Activated naive CD8-positive, alpha-beta T cell treated with anti-CD3 and anti-CD28 coated beads for 36 hours (primary cell): ENCODE measurements at regions not wholly inside any gene's neighbourhood (a gene's known extent, or its start where the extent isn't known, plus 50 kb on each side); places are given as distances from the start of the nearest gene placed in this dataset.
"Not testable (repeated sequence)": the region's sequence is repeated elsewhere in the genome, so short reads cannot be mapped to it uniquely, and the experiment has no call there.

ENCODE experiments used
- DNase-seq: peaks from one replicate; pipeline ENCODE4 v3.0.0; 2021
- H3K27ac Mint-ChIP-seq: one replicate; pipeline ENCODE4 v1.8.0; 2022; ENCODE audit warnings: mild to moderate bottlenecking, moderate library complexity, mixed read lengths
- H3K27me3 Mint-ChIP-seq: one replicate; pipeline ENCODE4 v1.8.0; 2022; ENCODE audit warnings: mild to moderate bottlenecking, mixed read lengths
- H3K36me3 Mint-ChIP-seq: one replicate; pipeline ENCODE4 v1.8.0; 2021; ENCODE audit warnings: mild to moderate bottlenecking, mixed read lengths
- H3K4me1 Mint-ChIP-seq: one replicate; pipeline ENCODE4 v1.8.0; 2021; ENCODE audit warnings: mixed read lengths
- H3K4me3 Mint-ChIP-seq: one replicate; pipeline ENCODE4 v1.8.0; 2022; ENCODE audit warnings: mild to moderate bottlenecking, moderate library complexity, mixed read lengths
- H3K9me3 Mint-ChIP-seq: one replicate; pipeline ENCODE4 v1.8.0; 2022; ENCODE audit warnings: mixed read lengths

DNA sequence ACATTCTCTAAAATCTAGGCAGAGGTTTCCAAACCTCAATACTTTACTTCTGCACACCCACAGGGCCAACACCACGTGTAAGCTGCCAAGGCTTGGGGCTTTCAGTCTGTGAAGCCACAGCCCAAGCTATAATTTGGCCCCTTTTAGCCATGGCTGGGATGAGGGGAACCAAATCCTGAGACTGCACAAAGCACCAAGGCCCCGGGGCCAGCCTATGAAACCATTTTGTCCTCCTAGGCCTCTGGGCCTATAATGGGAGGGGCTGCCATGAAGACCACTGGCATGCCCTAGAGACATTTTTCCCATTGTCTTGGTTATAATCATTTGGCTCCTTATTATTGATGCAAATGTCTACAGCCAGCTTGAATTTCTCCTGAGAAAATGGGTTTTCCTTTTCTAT lies 513.0 kb upstream of the ADGRB3 start:
- H3K27ac Mint-ChIP-seq: no peak overlapping the region
- no peaks in the 10 kb centered on the region for H3K36me3 Mint-ChIP-seq
- H3K4me1 Mint-ChIP-seq: no peaks in the 10 kb centered on the region
- no peak overlapping the region for H3K4me3 Mint-ChIP-seq
- no peak for DNase-seq
- H3K27me3 Mint-ChIP-seq: no peaks in the 10 kb centered on the region
- peaks cover 15% of the 10 kb centered on the region for H3K9me3 Mint-ChIP-seq

DNA sequence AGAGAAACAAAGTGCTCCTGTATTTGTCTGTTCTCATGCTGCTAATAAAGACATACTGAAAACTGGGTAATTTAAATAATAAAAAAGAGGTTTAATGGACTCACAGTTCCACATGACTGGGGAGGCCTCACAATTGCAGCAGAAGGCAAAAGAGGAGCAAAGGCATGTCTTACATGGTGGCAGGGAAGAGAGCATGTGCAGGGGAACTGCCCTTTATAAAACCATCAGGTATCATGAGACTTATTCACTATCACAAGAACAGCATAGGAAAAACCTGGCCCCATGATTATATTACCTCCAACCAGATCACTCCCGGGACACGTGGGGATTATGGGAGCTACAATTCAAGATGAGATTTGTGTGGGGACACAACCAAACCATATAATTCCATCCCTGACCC lies 514.1 kb upstream of the ADGRB3 start:
- not testable (repeated sequence) for H3K27ac Mint-ChIP-seq, H3K36me3 Mint-ChIP-seq, DNase-seq, H3K4me3 Mint-ChIP-seq, H3K27me3 Mint-ChIP-seq, H3K4me1 Mint-ChIP-seq
- H3K9me3 Mint-ChIP-seq: peaks cover 15% of the 10 kb centered on the region

DNA sequence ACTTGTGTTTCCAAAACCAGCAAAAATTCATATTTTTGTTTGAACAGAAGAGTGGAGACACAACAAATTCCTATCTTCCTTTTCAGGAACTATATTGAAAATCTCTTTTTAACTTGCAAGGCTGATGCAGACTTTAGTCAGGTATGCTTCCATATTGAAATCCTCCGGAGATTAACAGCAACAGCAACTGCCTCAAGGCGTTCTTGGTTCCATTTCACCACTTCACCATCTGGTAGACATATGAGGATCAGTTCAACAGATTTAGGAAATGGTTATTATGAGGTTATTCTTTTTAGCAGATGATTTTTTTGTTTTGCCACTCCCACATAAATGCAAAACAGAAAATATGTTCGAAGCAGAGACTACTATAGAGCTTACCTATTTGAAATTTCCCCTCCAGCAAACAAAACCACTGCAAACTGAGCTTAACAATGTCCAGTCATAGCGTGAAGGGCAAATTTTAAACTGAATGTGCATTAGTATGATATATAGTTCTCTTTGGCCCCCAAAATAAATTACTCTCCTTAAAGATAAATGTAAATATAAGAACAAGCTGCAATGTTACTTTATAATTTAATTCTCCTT lies 520.5 kb upstream of the ADGRB3 start:
- DNase-seq: no peak
- no peaks in the 10 kb centered on the region for H3K27me3 Mint-ChIP-seq
- no peaks in the 10 kb centered on the region for H3K9me3 Mint-ChIP-seq
- no peaks in the 10 kb centered on the region for H3K36me3 Mint-ChIP-seq
- H3K4me1 Mint-ChIP-seq: no peaks in the 10 kb centered on the region
- no peak overlapping the region for H3K27ac Mint-ChIP-seq
- H3K4me3 Mint-ChIP-seq: no peak overlapping the region

DNA sequence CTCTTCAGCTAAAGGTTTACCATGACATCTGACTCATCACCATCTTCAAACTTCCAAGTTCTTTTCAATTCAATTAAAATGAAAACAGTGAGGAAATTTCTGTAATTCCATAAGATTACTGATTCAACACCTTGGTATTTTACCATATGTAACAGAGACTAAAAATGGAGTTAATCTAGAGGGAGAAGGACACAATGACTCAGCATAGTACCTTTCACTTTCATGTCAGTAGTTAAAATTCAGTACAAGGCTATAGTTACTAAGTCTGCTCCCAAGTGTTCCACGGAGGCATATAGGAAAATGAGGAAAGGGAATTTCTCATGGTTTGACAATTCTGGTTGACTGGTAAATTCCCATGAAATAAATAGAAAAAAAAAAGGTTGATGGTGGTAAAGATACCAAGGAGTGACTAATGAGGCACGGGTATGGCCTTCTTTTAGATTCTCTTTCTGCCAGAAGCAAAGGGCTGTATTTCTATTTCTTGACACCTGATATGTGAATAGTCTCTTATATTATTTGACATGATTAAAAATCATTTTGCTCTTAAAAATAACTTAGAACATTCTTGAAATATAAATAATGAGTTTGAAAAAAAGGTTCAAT lies 526.7 kb upstream of the ADGRB3 start:
- H3K27ac Mint-ChIP-seq: no peak overlapping the region
- H3K36me3 Mint-ChIP-seq: no peaks in the 10 kb centered on the region
- no peak for DNase-seq
- peaks cover 1% of the 10 kb centered on the region for H3K9me3 Mint-ChIP-seq
- H3K4me3 Mint-ChIP-seq: no peak overlapping the region
- H3K27me3 Mint-ChIP-seq: no peaks in the 10 kb centered on the region
- H3K4me1 Mint-ChIP-seq: no peaks in the 10 kb centered on the region

DNA sequence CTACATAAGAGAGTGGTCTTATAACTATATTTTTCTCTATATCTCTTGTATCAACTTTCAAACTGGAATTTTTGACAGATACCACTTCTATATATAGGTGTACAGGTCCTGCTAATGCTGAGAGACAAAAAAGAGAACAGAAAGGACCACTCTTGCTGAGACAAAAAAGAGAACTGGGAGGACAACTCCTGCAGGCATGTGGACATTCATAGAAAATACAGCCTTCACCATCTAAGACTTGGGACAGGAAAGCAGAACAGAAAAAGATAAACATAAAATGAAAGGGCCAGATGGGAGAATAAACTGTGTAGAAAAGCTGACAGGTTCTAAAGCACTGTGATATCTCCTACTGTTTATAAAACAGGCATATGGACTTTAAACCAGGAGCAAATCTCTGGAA lies 541.0 kb upstream of the ADGRB3 start:
- H3K36me3 Mint-ChIP-seq: no peaks in the 10 kb centered on the region
- no peak overlapping the region for H3K27ac Mint-ChIP-seq
- H3K4me3 Mint-ChIP-seq: no peak overlapping the region
- H3K4me1 Mint-ChIP-seq: no peaks in the 10 kb centered on the region
- DNase-seq: no peak
- no peaks in the 10 kb centered on the region for H3K27me3 Mint-ChIP-seq
- H3K9me3 Mint-ChIP-seq: peaks cover 4% of the 10 kb centered on the region

- no peaks in the 10 kb centered on the region for H3K4me1 Mint-ChIP-seq
- no peaks in the 10 kb centered on the region for H3K27me3 Mint-ChIP-seq
- peaks cover 1% of the 10 kb centered on the region for H3K9me3 Mint-ChIP-seq
- H3K27ac Mint-ChIP-seq: no peak overlapping the region
- no peak overlapping the region for H3K4me3 Mint-ChIP-seq
- no peaks in the 10 kb centered on the region for H3K36me3 Mint-ChIP-seq
- DNase-seq: no peak
These were observed 547.5 kb upstream of the ADGRB3 start for GRCh38 chr6:68087399-68088133.

GRCh38 chr6:68086199-68086598 lies 548.9 kb upstream of the ADGRB3 start:
- Mint-ChIP-seq H3K27me3 (no peaks in the 10 kb centered on the region), H3K27ac (no peak overlapping the region), H3K9me3 (peaks cover 1% of the 10 kb centered on the region), H3K4me1 (no peaks in the 10 kb centered on the region), H3K36me3 (no peaks in the 10 kb centered on the region), H3K4me3 (no peak overlapping the region)
- no peak for DNase-seq

DNA sequence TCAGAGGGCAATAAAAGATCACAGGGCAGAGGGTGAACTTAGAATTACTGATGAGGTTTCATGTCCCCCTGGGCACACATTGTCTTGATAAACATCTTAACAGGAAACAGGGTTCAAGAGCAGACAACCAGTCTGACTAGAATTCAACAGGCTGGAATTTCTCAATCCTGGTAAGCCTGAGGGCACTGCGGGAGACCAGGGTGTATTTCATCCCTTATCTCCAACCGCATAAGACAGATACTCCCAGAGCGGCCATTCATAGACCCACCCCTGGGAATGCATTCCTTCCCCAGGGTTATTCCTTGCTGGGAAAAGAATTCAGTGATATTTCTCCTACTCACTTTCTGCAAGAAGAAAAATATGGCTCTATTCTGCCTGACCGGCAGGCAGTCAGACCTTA lies 549.5 kb upstream of the ADGRB3 start:
- not testable (repeated sequence) for H3K36me3 Mint-ChIP-seq, H3K4me1 Mint-ChIP-seq, H3K27ac Mint-ChIP-seq, H3K4me3 Mint-ChIP-seq, H3K9me3 Mint-ChIP-seq, H3K27me3 Mint-ChIP-seq, DNase-seq

DNA sequence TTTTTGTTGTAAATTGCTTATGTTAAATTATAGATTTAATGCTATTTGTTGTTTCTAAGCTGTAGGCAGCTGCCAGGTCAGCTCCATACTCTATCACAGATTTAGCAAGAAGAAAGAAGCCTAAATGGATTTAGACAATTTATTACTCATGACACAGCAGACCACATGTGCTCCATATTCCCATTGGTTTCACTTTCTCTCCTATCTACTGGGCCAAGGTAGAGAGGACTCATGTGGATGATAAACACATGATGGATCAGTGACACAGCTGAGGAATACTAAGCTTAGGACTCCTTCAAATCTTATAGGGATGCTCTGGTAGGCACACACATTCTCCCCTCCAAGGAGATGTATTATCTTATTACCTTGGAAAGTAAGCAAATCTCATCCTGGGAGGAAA lies 553.0 kb upstream of the ADGRB3 start:
- Mint-ChIP-seq H3K4me1 (no peaks in the 10 kb centered on the region), H3K27me3 (no peaks in the 10 kb centered on the region), H3K9me3 (no peaks in the 10 kb centered on the region), H3K4me3 (no peak overlapping the region), H3K27ac (no peak overlapping the region), H3K36me3 (no peaks in the 10 kb centered on the region)
- no peak for DNase-seq

DNA sequence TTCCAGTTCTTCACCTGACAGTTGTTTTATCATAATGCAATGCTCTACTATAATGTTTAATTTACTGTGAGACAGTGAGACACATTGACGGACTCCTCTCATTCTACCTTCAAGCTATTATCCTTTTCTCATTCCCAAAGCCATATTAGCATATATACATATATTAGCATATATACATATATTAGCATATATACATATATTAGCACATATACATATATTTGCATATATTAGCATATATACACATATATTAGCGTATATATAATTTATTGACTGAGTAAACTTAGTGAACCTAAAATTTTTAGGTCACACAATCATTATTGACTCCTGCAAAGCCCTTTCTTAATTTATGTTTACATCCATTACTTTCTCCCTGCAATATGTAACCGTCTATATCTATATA lies 555.0 kb upstream of the ADGRB3 start:
- Mint-ChIP-seq H3K27me3 (no peaks in the 10 kb centered on the region), H3K9me3 (no peaks in the 10 kb centered on the region), H3K36me3 (no peaks in the 10 kb centered on the region), H3K4me1 (no peaks in the 10 kb centered on the region), H3K4me3 (no peak overlapping the region), H3K27ac (no peak overlapping the region)
- DNase-seq: no peak

DNA sequence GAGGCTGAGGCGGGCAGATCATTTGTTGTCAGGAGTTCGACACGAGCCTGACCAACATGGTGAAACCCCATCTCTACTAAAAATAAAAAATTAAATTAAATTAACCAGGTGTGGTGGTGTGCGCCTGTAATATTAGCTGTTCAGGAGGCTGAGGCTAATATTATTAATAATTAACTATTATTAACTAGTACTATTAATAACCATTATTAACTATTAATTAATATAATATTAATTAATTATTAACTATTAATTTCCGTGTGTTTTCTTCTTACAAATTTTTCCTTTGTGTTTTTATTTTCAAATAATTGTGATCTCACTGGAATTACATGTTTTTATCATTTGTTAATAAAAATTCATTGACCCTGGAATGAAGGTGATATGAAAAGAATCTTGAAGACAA lies 557.4 kb upstream of the ADGRB3 start:
- Mint-ChIP-seq H3K4me3 (no peak overlapping the region), H3K27ac (no peak overlapping the region), H3K36me3 (no peaks in the 10 kb centered on the region), H3K9me3 (no peaks in the 10 kb centered on the region), H3K27me3 (no peaks in the 10 kb centered on the region), H3K4me1 (no peaks in the 10 kb centered on the region)
- DNase-seq: no peak

GRCh38 chr6:68071740-68072139 lies 563.3 kb upstream of the ADGRB3 start:
- H3K27me3 Mint-ChIP-seq: no peaks in the 10 kb centered on the region
- no peak overlapping the region for H3K27ac Mint-ChIP-seq
- H3K9me3 Mint-ChIP-seq: no peaks in the 10 kb centered on the region
- H3K4me1 Mint-ChIP-seq: no peaks in the 10 kb centered on the region
- DNase-seq: no peak
- H3K4me3 Mint-ChIP-seq: no peak overlapping the region
- H3K36me3 Mint-ChIP-seq: no peaks in the 10 kb centered on the region

DNA sequence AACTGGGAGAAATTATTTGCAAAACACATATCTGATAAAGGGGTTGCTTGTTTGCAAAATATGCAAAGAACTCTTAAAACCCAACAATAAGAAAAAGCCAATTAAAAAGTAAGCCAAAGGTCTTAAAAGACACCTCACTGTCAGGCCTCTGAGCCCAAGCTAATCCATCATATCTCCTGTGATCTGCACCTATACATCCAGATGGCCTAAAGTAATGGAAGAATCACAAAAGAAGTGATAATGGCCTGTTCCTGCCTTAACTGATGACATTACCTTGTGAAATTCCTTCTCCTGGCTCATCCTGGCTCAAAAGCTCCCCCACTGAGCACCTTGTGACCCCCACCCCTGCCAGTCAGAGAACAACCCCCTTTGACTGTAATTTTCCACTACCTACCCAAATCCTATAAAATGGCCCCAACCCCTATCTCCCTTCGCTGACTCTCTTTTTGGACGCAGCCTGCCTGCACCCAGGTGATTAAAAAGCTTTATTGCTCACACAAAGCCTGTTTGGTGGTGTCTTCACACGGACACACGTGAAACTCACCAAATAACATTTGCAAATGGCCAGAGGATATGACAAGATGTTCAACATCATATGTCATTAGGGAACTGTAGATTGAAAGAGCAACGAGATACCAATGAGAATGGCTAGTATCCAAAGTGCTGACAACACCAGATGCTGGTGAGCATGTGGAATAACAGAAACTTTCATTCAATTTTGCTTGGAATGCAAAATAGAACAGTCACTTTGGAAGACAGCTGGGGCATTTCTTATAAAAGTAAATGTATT lies 565.0 kb upstream of the ADGRB3 start:
- Mint-ChIP-seq H3K4me1 (no peaks in the 10 kb centered on the region), H3K27me3 (no peaks in the 10 kb centered on the region), H3K9me3 (no peaks in the 10 kb centered on the region), H3K27ac (no peak overlapping the region), H3K36me3 (no peaks in the 10 kb centered on the region), H3K4me3 (no peak overlapping the region)
- DNase-seq: no peak

DNA sequence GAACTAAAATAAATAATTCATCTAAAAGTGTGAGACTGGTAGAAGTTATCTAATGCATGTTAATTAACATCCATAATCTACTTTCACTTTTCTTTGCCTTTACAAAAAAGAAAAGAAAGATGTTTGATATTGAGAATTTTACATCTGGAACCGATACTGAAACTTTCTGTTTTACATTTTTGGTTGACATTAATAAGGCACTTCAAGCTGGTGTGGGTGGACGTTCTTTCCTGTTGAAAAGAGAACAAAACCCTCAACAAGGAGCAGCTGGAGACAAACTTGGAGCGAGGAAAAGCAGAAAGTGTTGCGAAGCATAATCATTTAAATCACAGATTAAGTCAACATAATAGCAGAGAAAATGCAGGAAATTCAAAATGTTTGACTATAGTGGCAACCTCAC lies 575.2 kb upstream of the ADGRB3 start:
- Mint-ChIP-seq H3K27me3 (no peaks in the 10 kb centered on the region), H3K27ac (no peak overlapping the region), H3K36me3 (no peaks in the 10 kb centered on the region), H3K9me3 (no peaks in the 10 kb centered on the region), H3K4me1 (no peaks in the 10 kb centered on the region), H3K4me3 (no peak overlapping the region)
- DNase-seq: no peak

DNA sequence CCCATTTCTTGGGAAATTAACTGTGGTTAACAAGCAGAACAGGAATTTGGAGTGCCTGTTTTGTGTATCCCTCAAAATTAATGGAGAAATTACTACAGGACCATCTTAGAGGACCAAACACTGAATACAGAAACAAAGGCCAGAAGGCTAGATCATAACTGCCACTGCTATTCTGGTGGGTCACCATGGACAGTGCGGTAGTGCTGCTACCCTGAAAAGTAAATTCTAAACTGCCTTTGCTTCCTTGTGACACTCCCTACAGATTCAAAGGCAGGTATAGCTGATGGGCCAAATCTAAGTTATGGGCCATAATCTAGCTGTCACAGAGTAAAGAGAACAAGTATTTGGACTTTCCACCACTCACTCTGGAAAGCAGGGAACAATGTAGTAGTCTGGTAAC lies 575.8 kb upstream of the ADGRB3 start:
- H3K27ac Mint-ChIP-seq: no peak overlapping the region
- no peaks in the 10 kb centered on the region for H3K36me3 Mint-ChIP-seq
- H3K4me1 Mint-ChIP-seq: no peaks in the 10 kb centered on the region
- DNase-seq: no peak
- no peaks in the 10 kb centered on the region for H3K9me3 Mint-ChIP-seq
- H3K27me3 Mint-ChIP-seq: no peaks in the 10 kb centered on the region
- no peak overlapping the region for H3K4me3 Mint-ChIP-seq
